Fibroblast of upper back skin (primary cell): ENCODE measurements at regions not wholly inside any gene's neighbourhood (a gene's known extent, or its start where the extent isn't known, plus 50 kb on each side); places are given as distances from the start of the nearest gene placed in this dataset.
"Not testable (repeated sequence)": the region's sequence is repeated elsewhere in the genome, so short reads cannot be mapped to it uniquely, and the experiment has no call there.

Experiments used
- DNase-seq: peaks from one replicate; pipeline ENCODE4 v3.0.0-alpha.2; 2013

- DNase-seq: no peak
Observed at GRCh38 chr18:77329651-77330050, 80.0 kb downstream of the GALR1 start.

DNA sequence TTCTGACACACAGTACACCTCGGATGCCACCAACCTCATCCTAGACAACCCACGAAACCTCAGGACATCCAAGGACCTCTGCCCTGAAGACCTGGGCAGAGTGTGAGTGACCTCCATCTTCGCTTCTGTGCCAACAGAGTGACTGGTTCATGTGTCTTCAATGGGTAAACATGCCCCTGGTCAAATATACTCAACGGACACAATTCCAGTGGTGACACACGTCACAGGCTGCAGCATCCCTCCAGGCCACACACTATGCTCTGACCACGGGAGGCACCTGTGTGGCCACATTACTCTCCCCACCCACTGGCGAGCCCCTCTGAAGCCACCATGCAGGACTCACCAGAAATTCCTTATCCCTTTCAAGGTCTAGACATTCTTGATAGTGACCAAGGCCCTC is 85.2 kb downstream of the GALR1 start:
- DNase-seq: no peak

GRCh38 chr18:77337604-77338003 is 88.0 kb downstream of the GALR1 start:
- no peak for DNase-seq

DNA sequence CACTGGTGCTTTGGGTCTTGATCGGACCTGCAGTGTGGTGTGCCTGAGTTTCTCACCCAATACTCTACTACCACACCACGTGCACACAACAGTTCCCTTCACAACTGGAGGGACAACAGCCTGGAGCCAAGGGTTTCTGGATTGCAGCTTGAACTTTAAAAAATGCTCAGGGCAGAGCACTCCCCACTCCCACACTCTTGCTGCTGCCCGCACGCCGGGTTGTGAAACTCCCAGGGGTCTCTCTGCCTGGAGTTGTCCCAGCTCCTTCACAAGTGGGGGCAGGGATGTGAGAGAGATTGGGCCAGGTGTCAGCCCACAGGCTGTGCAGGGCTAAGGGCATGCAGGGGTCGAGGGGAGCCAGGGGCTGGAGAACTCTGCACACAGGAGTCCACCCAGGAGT is 89.4 kb downstream of the GALR1 start:
- DNase-seq: no peak

DNA sequence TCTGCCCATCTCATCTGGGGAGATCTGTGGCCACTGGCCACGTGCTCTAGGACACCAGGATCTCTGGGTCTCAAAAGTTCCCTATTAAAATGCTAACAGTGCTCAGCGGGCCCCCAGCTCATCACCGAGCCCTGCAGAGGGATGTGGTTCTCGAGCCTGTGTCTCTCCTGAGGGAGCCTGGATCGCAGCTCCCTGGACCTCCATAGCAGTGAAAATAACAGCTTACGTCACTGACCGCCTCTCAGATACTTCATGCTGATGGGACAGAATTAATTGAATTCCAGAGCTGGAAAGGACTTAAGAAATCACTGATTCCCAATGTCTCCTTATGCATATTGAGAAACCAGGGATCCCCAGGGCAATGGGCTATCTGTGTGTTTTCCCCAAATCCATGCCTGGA is 90.0 kb downstream of the GALR1 start:
- no peak for DNase-seq

DNA sequence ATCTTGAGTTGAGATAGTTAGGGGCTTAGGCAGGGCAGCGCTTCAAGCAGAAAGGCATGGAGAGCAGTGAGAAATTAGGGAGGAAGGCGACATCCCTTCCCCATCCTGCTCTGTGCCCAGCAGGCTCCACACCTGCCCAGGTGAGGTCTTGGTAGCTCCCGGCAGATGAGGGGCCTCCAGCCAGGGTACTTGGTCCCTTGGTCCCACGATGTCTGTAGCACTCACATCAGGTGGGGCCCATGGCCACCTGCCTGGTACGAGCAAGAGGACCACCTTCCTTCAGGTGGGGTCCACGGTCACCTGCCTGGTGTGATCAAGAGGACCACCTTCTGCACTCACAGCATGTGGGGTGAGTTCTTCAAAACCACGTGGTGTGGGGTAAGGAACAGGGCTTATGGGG is 91.2 kb downstream of the GALR1 start:
- DNase-seq: no peak

DNA sequence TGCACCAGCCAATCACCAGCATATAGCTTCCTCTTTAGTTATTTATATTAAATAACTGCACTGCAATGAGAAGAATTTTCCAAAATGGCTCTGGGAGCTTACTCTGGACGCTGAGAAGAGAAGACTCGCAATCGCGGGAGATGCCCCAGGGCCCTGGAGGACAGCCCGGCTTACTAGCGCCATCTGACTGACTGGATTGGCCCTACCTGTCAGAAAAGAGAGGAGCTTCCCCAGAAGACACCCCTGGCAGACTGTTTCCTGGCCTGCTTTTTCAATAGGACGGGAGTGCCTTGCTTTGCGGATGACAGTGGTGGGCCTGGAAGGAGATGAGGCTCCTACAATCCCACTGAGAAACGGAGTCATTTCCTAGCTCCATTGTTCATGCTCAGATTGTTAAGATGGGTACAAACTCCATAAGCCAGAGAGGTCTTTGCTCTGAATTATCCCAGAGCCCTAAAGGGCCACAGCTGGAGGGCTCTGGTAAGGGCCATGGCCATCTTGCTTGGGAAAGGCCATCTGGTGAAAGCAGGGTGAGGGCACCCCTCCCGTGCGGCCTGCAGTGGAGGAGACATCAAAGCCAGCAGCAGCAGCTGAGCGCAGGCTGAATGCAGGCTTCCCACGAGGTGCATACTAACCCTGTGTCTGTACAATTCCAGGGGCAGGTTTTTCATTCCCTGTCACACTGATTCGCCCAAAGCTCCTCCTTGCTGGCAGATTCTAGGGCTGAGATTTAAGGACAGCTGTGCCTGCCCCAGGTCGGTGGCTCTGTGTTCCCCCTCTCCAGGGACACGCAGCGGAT is 92.1 kb downstream of the GALR1 start:
- no peak for DNase-seq

DNA sequence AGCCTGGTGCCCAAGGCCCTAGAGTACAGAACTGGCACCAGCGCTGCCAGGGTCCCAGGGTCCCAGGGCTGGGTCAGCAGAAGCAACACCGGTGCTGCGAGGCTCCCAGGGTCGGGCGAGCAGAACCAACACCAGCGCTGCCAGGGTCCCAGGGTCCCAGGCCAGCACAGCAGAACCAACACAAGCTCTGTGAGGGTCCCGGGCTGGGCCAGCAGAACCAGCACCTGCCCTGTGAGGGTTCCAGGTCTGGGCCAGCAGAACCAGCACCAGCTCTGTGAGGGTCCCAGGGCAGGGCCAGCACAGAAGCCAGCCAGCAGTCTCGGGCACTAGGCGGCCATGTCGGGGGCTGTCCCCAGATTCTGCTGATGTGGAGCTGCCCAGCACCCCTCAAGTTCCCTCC is 93.1 kb downstream of the GALR1 start:
- no peak for DNase-seq

GRCh38 chr18:77343846-77344510 is 94.3 kb downstream of the GALR1 start:
- no peak for DNase-seq

GRCh38 chr18:77344786-77345500 is 95.3 kb downstream of the GALR1 start:
- DNase-seq: peak; percentile 30

GRCh38 chr18:77346208-77346810 is 96.7 kb downstream of the GALR1 start:
- DNase-seq: peak; percentile 50

GRCh38 chr18:77353349-77353748 is 103.7 kb downstream of the GALR1 start:
- not testable (repeated sequence) for DNase-seq

DNA sequence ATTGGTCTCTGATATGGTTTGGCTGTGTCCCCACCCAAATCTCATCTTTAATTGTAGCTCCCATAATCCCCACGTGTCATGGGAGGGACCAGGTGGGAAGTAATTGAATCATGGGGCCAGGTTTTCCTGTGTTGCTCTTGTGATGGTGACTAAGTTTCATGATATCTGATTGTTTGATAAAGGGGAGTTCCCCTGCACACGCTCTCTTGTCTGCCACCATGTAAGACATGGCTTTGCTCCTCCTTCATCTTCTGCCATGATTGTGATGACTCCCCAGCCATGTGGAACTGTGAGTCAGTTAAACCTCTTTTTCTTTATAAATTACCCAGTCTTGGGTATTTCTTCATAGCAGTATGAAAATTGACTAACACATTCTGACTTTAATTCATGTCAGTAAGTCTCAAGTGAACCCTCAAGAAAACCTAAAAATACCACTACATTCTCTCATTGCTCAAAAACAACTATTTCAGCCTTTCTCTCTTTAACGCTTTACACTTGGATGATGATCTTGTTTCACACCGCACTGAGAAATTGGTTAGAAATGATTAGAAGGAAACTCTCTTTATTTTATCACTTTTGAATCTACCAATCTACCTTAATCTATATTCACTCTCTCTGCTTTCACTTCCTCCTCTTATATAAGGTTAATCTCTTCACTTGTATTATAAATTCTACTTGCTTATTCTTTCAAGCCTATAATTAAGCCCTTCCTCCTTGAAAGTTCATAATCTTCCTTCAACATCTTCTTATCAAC is 110.1 kb downstream of the GALR1 start:
- DNase-seq: no peak

- DNase-seq: no peak
Observed at GRCh38 chr18:77360315-77361190, 110.9 kb downstream of the GALR1 start.

GRCh38 chr18:77361382-77361781 is 111.7 kb downstream of the GALR1 start:
- DNase-seq: no peak

DNA sequence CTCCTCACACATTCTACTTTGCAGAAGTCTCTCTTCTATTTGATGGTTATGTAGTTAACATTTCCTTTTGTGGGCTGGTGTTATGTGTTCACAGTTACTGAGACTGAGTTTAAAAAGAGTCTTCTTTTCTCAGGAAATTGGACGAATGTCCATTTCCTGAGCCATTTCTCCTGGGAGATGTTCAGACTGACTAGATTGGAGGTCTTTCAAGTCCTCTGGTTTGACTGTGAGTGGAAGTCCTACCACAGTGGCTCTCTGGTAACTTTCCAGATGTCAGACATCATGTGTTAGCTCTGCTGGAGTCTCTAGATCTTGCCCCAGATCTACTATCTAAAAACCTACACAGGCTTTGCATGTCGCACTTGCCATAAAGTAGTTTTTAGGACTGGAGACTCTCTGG is 116.0 kb downstream of the GALR1 start:
- DNase-seq: no peak

GRCh38 chr18:77366067-77366719 is 116.5 kb downstream of the GALR1 start:
- no peak for DNase-seq

DNA sequence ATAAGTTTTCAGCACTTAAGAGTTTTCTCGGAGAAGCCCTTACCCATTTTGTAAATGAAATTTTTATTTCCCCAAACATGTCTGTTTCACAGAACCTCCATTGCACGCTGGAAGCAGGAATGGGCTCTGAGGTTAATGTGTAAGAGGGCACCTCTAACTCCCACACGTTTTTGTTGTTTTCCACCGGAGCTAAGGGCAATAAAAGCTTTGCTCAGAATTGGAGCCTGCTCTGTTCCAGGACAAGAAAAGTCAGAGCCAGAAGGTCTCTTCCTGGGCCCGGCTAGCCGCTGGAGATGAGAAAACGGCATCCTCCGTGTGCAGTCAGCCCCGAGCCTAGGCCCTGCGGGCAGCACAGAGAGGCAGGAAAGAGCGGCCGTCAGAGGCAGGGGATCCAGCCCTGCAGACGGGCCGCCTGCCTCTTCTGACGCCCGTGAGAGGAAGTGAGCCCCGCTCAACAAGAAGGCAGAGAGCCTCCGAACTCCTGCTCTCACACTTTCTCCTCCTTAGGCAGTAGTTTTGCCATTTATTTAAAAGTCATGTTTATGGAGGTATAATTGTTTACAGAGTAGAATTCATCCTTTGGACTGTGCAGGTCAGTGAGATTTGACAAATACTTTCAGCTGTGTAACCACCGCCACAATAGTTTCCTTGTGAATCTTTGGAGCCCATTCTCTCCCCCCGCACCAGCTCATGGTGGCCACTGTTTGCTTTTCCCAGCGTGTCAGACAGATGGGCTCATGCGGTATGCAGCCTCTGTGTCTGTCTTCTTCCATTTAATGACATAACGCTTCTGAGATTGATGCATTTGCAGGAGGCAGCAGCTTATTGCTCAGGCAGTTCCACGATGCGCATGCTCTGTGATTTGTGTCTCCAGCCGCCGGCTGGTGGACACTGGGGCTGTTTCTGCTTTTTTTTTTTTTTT is 117.3 kb downstream of the GALR1 start:
- DNase-seq: peak; percentile 51

DNA sequence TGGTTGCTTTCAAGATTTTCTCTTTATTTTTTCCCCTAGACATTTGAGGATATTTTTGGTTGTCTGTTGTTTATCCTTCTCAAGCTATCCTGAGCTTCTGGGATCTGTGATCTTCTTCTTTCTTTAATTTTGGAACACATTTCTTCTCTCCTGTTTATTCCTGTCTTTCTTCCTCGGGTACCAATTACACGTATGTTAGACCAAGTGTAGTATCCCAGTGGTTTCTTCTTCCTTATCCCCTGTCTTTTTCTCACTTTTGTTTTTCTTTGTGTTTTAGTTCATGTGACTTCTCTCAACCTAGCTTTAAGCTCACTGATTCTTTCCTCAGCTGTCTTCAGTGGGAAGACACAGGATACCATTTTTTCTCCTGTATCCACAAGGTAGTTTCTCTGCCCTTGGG is 120.0 kb downstream of the GALR1 start:
- DNase-seq: no peak
